HG03571 (cell line): ENCODE measurements at regions not wholly inside any gene's neighbourhood (a gene's known extent, or its start where the extent isn't known, plus 50 kb on each side); places are given as distances from the start of the nearest gene placed in this dataset.

Source experiments
- ATAC-seq: cut with Tn5 transposase; IDR thresholded peaks from one replicate; pipeline ENCODE4 v1.9.1; 2021; ENCODE audit not compliant: unreplicated experiment

GRCh38 chr18:28404694-28405093 lies 227.8 kb upstream of the CDH2 start:
- no peak for ATAC-seq

DNA sequence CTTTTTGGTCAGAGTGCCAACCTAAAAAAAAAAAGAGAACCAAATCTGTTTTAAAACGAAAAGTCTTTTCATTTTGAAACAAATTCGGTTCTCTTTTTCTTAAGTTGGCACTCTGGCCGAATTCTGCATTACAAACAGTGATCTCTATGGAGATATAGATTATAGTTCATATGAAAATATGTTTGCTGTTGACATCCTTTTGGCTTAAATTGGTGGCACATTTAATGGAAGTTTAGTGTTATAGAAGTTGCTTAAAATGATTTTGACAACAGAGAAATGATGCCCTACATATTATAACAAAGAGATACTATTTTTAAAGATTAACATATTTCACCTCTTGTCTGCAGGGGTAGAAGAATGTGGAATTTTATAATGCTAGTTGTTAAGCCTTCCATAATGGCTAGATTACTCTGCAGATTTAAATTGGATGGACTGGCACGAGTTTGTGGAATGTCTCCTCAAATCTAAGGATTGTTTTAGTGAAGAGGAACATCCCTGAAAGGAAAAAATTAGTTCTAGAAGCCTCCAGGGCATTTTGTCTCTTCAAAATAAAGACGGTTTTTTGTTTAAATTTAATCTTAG lies 222.9 kb upstream of the CDH2 start:
- ATAC-seq, result no peak

GRCh38 chr18:28398471-28398870 lies 221.5 kb upstream of the CDH2 start:
- no peak for ATAC-seq

DNA sequence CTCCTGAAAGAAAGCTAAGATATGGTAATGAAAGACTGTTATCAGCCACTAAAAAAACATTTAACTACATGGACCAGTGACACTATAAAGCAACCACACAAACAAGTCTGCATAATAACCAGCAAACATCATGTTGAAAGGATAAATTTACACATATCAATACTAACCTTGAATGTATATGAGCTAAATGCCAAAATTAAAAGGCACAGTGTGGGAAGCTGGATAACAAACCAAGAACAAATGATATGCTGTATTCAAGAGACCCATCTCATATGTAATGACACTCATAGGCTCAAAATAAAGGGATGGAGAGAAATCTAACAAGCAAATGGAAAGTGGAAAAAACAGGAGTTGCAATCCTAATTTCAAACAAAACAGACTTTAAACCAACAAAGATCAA lies 213.1 kb upstream of the CDH2 start:
- no peak for ATAC-seq

GRCh38 chr18:28382215-28382879 lies 205.4 kb upstream of the CDH2 start:
- ATAC-seq, result no peak

- no peak for ATAC-seq
These were observed 195.3 kb upstream of the CDH2 start for GRCh38 chr18:28372186-28372585.

- ATAC-seq, result no peak
These were observed 189.7 kb upstream of the CDH2 start for GRCh38 chr18:28366676-28367075.

- no peak for ATAC-seq
These were observed 188.5 kb upstream of the CDH2 start for GRCh38 chr18:28365411-28365831.

- no peak for ATAC-seq
These were observed 186.2 kb upstream of the CDH2 start for GRCh38 chr18:28363124-28363523.

DNA sequence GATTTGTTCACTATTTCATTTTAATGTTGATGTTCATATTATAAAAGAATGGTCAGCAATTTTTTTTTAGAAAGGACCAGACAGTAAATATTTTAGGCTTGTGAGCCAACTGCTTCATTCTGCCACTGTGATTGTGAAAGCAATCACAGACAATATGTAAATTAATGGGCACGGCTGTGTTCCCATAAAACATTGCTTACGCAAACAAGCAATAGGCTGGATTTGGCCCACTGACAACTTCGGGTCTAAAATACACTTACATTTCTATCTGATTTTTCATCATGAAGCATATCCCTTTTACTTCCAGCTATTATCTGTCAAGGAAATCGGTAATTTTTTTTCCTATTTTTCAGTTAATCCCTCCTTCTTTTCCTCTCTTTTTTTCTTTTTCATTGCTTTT lies 182.2 kb upstream of the CDH2 start:
- ATAC-seq, result no peak

- no peak for ATAC-seq
These were observed 181.0 kb upstream of the CDH2 start for GRCh38 chr18:28357766-28358401.

DNA sequence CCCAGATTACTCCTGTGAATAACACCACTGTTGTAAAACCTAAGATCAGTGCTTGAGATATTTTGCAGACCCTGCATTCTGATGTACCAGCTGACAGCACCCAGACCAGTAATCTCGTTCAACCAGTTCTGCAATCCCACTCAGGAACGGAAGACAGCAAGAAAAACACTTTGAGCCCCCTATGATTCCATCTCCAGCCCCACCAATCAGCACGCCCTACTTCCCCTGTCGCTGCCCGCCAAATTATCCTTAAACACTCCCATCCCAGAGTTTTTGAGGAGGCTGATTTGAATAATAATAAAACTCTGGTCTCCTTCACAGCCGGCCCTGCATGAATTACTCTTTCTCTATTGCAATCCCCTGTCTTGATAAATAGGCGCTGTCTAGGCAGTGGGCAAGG lies 173.9 kb upstream of the CDH2 start:
- ATAC-seq, result no peak

- no peak for ATAC-seq
These were observed 165.3 kb upstream of the CDH2 start for GRCh38 chr18:28342231-28342630.

DNA sequence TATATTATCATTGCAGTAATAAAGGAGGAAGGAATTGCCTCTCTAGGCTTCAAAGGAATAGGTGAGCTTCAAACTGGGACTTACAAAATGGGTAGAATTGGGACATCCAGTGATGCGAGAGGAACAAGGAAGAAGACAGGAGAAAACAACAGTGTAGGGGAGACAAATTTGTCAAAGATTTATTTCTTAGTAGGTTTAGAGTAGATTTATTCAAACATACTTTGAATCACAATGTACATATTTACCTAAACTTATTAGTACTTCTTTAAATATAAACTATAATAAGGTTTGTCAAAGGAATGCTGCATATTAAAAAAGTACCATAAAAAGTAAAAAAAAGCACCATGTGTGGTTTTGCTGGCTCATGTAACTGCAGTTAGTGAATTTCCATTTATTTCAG lies 161.4 kb upstream of the CDH2 start:
- no peak for ATAC-seq

- no peak for ATAC-seq
These were observed 157.6 kb upstream of the CDH2 start for GRCh38 chr18:28334516-28334915.

GRCh38 chr18:28332071-28332470 lies 155.1 kb upstream of the CDH2 start:
- no peak for ATAC-seq

GRCh38 chr18:28331551-28331950 lies 154.6 kb upstream of the CDH2 start:
- ATAC-seq, result no peak

DNA sequence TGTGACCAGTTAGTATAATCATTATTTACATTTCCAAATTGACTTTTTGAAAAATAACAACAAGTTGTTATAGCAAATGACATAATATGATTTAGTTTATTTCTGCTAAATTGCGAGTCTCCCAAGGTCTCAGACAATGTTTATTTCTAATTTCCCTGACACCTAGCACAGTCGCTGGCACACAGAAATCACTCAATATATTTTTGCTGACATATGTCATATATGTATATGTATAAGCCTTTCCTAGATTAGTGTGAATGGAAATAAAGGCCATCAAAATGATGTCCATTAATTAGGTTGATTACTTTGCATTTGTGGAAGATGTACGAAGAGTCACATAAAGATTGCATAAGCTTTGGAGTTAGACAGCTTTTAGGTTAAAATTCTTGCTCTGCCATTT lies 136.7 kb upstream of the CDH2 start:
- ATAC-seq, result no peak

DNA sequence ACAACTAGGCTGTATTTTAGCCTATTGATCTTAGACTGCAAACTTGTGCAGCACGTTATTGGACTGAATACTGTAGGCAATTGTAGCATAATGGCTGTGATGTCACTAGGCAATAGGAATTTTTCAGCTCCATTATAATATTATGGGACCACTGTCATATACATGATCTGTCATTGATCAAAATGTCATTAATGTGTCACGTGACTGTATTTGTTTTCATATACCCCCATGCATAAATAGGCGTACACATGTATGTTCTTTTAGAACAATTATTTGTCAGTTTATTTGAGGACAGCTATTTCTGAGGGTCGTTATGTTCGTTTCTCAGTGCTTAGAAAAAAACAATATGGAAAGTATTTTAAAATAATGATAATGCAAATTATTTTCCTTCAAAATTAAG lies 111.9 kb upstream of the CDH2 start:
- no peak for ATAC-seq

DNA sequence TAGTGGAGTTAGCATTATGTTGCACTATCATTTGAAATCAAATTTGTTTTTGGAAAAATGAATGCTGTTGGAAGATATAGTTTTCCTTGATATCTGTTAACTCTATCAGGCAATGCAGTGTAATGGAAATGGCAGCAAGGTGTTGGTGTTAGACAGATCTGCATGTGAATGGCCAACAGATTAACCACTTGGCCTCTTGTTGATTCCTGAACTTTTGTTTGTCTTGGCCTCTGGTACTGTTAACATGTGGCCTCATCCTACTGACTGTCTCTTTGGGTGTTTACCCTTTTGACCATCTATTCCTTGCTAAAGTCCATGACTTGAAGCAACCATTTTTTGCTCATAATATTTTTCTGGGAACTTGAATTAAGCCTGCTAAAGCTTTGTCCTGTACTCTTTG lies 110.2 kb upstream of the CDH2 start:
- ATAC-seq, result no peak

DNA sequence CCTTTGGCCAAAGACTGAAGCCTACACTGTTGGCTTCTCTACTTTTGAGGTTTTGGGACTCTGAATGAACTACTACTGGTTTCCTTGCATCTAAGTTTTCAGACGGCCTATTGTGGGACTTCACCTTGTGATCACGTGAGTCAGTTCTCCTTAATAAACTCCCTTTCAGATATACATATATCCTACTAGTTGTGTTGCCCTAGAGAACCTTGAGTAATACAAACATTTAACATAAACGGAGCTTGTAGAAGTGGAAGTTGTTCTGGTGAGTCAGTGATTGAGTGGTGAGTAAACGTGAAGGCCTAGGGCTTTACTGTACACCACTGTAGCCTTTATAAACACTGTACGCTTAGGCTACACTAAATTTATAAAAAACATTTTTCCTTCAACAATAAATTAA lies 107.2 kb upstream of the CDH2 start:
- ATAC-seq, result no peak

GRCh38 chr18:28281400-28281799 lies 104.5 kb upstream of the CDH2 start:
- no peak for ATAC-seq

GRCh38 chr18:28269750-28270149 lies 92.8 kb upstream of the CDH2 start:
- no peak for ATAC-seq
